ENCODE measurements at regions not wholly inside any gene's neighbourhood (a gene's known extent, or its start where the extent isn't known, plus 50 kb on each side); places are given as distances from the start of the nearest gene placed in this dataset.

GRCh38 chr22:45077826-45078334 is 68.1 kb upstream of the PHF21B start:
- DNase-seq (ENCODE audit: extremely low spot score), result no peak
- no peak overlapping the region for H3K4me3 ChIP-seq
- H3K4me1 ChIP-seq, result no peaks in the 10 kb centered on the region
- H3K9me3 ChIP-seq, result no peaks in the 10 kb centered on the region
- WGBS, result 57% methylated on average over 22 of the region's 25 CpGs
- no peak overlapping the region for H3K27ac ChIP-seq (replicated peaks in 1 of 4)
- no peaks in the 10 kb centered on the region for H3K36me3 ChIP-seq
- peaks cover 0 to 88% (median 7%) of the 10 kb centered on the region in 4 donors for H3K27me3 ChIP-seq
- TF ChIP-seq EP300 (IDR thresholded peaks at IDR 0.05), result no peak
- TF ChIP-seq CTCF (IDR thresholded peaks at IDR 0.05), result no peak
- TF ChIP-seq POLR2A (IDR thresholded peaks at IDR 0.05; ENCODE audit: low read depth), result no peak
- no peak for TF ChIP-seq POLR2AphosphoS5 (IDR thresholded peaks at IDR 0.05)
- intact Hi-C loops (cut with DNase I), result no loop called here

- no peak overlapping the region for H3K27ac ChIP-seq (replicated peaks in 1 of 4)
- no peak for TF ChIP-seq EP300 (IDR thresholded peaks at IDR 0.05)
- H3K9me3 ChIP-seq, result no peaks in the 10 kb centered on the region
- H3K36me3 ChIP-seq, result no peaks in the 10 kb centered on the region
- no peak overlapping the region for H3K4me3 ChIP-seq
- intact Hi-C loops (cut with DNase I), result no loop called here
- DNase-seq (ENCODE audit: extremely low spot score), result no peak
- WGBS, result 37% methylated on average over 9 of the region's 9 CpGs
- H3K4me1 ChIP-seq, result no peaks in the 10 kb centered on the region
- peaks cover 0 to 75% (median 4%) of the 10 kb centered on the region in 4 donors for H3K27me3 ChIP-seq
These were observed 73.0 kb upstream of the PHF21B start for GRCh38 chr22:45082795-45083194.

- Histone ChIP-seq H3K4me3 (no peak overlapping the region), H3K4me1 (no peaks in the 10 kb centered on the region), H3K36me3 (no peaks in the 10 kb centered on the region), H3K9me3 (no peaks in the 10 kb centered on the region), H3K27me3 (peaks cover 0 to 72% (median 2%) of the 10 kb centered on the region in 4 donors), H3K27ac (replicated peaks in 1 of 4) (no peak overlapping the region)
- no peak for DNase-seq (ENCODE audit: extremely low spot score)
- 74% methylated on average over 6 of the region's 6 CpGs for WGBS
- TF ChIP-seq CTCF (IDR thresholded peaks at IDR 0.05) (no peak), EP300 (IDR thresholded peaks at IDR 0.05) (no peak), POLR2AphosphoS5 (IDR thresholded peaks at IDR 0.05) (no peak), POLR2A (IDR thresholded peaks at IDR 0.05; ENCODE audit: low read depth) (no peak)
- intact Hi-C loops (cut with DNase I), result no loop called here
These were observed 74.0 kb upstream of the PHF21B start for GRCh38 chr22:45083659-45084305.

- Histone ChIP-seq H3K27ac (replicated peaks in 1 of 4) (no peak overlapping the region), H3K4me3 (no peak overlapping the region), H3K27me3 (peaks cover 0 to 72% (median 2%) of the 10 kb centered on the region in 4 donors), H3K9me3 (no peaks in the 10 kb centered on the region), H3K36me3 (no peaks in the 10 kb centered on the region), H3K4me1 (no peaks in the 10 kb centered on the region)
- WGBS, result 100% methylated on average over 5 of the region's 5 CpGs
- TF ChIP-seq POLR2A (IDR thresholded peaks at IDR 0.05; ENCODE audit: low read depth) (no peak), CTCF (IDR thresholded peaks at IDR 0.05) (no peak), EP300 (IDR thresholded peaks at IDR 0.05) (no peak), POLR2AphosphoS5 (IDR thresholded peaks at IDR 0.05) (no peak)
- intact Hi-C loops (cut with DNase I), result no loop called here
- DNase-seq (ENCODE audit: extremely low spot score), result no peak
These were observed 74.7 kb upstream of the PHF21B start for GRCh38 chr22:45084400-45084920.

- WGBS, result 82% methylated on average over 4 of the region's 5 CpGs
- DNase-seq (ENCODE audit: extremely low spot score), result no peak
- no peaks in the 10 kb centered on the region for H3K36me3 ChIP-seq
- H3K27ac ChIP-seq (replicated peaks in 1 of 4), result no peak overlapping the region
- intact Hi-C loops (cut with DNase I), result no loop called here
- H3K27me3 ChIP-seq, result peaks cover 0 to 67% (median 0%) of the 10 kb centered on the region in 4 donors
- no peaks in the 10 kb centered on the region for H3K4me1 ChIP-seq
- TF ChIP-seq POLR2A (IDR thresholded peaks at IDR 0.05; ENCODE audit: low read depth), result no peak
- no peak for TF ChIP-seq POLR2AphosphoS5 (IDR thresholded peaks at IDR 0.05)
- no peak for TF ChIP-seq CTCF (IDR thresholded peaks at IDR 0.05)
- TF ChIP-seq EP300 (IDR thresholded peaks at IDR 0.05), result no peak
- peaks cover 0 to 9% (median 8%) of the 10 kb centered on the region in 4 donors for H3K9me3 ChIP-seq
- no peak overlapping the region for H3K4me3 ChIP-seq
These were observed 75.9 kb upstream of the NUP50 start for GRCh38 chr22:45087802-45088201.
